ENCODE measurements at regions not wholly inside any gene's neighbourhood (a gene's known extent, or its start where the extent isn't known, plus 50 kb on each side); places are given as distances from the start of the nearest gene placed in this dataset.

GRCh38 chr6:153790876-153791473 is 248.1 kb upstream of the OPRM1 start:
- intact Hi-C loops (cut with micrococcal nuclease): loop anchor here (10.0 kb wide), 1 partner anchor 556 kb away; no protein-coding TSS in a partner anchor

DNA sequence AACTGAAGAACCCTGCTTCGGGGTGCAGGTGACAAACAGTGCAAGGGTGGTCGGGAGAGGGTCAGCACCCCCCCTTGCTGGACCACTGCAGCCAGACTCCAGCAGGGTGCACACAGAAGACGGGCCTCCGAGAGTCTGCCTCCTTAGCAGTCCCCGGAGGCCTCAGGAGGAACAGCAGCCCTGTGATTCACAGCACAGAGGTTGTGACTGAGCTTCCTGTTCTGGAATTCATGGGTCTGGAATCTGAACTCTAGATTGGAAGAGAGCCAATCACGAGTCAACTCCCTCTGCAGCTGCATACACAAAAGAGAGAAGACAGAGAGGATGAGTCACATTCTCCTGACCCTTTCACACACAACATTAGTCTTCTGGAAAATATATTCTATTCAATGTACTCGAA is 249.0 kb upstream of the OPRM1 start:
- intact Hi-C loops (cut with micrococcal nuclease): loop anchor here (10.0 kb wide), 1 partner anchor 555 kb away; no protein-coding TSS in a partner anchor

DNA sequence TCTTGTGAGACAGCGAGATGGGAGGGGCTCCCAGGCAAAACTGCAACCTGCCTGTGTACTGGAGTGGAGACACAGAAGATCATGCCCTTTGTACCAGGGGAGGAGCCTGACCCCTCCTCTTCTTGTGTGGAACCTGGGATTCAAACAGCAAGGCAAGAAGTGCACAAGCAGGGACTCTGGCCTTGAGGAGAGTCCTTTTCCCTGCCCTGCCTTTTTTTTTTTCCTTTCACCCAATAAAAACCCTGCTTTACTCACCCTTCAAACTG is 251.8 kb upstream of the OPRM1 start:
- intact Hi-C loops (cut with micrococcal nuclease): no loop called here

- intact Hi-C loops (cut with micrococcal nuclease): no loop called here
Observed at GRCh38 chr6:153781306-153781705, 257.7 kb upstream of the OPRM1 start.

- intact Hi-C loops (cut with micrococcal nuclease): no loop called here
Observed at GRCh38 chr6:153780011-153780410, 259.0 kb upstream of the OPRM1 start.

DNA sequence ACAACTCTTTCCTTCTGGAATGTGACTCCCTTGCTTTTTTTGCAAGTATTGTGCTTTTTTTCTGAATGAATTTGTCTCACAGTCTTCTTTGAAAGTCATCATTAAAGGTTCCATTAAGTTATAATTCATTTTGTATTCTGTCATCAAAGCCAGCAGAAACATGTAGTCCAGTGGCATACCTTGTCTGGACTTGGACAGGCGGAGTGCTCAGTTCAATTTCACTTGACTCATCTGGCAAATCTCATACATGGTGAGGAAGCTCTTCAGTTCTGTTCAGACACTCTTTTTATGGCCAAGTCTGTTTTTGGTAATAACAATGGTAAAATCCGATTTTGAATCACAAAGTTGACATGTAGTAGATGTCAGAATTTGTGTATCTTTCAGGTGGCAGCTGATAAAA is 260.8 kb upstream of the OPRM1 start:
- intact Hi-C loops (cut with micrococcal nuclease): no loop called here

DNA sequence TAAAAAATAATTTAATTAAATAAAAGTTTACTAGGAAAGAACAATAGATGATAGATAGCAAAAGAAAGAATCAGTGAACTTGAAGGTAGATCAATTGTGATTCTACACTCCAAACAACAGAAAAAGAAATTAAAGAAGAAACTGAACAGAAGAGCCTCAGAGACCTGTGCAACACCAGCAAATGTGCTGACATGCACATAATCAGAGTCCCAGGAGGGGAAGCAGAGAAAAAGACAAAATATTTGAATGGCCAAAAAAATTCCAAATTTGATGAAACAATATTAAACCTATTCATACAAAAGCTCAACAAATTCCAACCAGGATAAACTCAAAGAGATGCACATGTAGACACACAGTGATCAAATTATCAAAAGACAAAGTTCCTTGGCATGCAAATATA is 267.5 kb upstream of the OPRM1 start:
- intact Hi-C loops (cut with micrococcal nuclease): no loop called here

- intact Hi-C loops (cut with micrococcal nuclease): no loop called here
Observed at GRCh38 chr6:153767127-153767526, 271.9 kb upstream of the OPRM1 start.

GRCh38 chr6:153758516-153758915 is 280.5 kb upstream of the OPRM1 start:
- intact Hi-C loops (cut with micrococcal nuclease): no loop called here

DNA sequence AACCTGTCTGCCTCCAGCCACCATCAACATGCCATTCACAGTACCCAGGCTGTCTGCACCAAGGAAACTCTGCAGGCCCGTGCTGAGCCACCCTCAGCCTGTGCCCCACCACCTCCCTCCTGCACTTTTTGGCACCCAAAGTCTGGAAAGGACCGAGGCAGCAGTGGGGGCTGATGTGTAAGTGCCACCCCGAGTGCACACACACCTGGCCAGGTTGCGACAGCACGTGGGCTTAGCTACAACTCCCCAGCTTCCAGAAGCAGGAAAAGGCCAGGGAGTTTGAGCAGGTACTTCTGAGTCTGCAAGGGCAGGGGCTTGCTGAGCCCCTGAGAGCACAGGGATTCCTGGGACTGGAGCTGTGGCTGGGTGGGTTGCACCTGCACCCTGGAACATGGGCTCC is 303.3 kb upstream of the OPRM1 start:
- intact Hi-C loops (cut with micrococcal nuclease): no loop called here

DNA sequence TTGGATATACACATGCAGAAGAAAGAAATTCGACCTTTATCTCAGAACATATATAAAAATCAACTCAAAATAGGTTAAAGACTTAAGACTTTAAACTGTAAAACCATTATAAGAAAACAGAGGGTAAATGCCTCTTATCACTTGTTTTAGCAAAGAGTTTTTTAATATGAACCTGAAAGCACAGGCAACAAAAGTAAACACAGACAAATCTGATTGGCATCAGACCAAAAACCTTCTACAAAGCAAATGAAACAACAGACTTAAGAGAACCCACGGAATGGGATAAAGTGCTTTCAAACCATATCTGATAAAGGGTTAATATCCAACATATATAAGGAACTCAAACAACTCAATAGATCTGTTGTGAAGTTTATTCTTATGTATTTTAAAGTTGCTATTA is 309.9 kb upstream of the OPRM1 start:
- intact Hi-C loops (cut with micrococcal nuclease): no loop called here

- intact Hi-C loops (cut with micrococcal nuclease): no loop called here
Observed at GRCh38 chr6:153727885-153728284, 311.2 kb upstream of the OPRM1 start.

GRCh38 chr6:153725456-153725855 is 313.6 kb upstream of the OPRM1 start:
- intact Hi-C loops (cut with micrococcal nuclease): no loop called here

DNA sequence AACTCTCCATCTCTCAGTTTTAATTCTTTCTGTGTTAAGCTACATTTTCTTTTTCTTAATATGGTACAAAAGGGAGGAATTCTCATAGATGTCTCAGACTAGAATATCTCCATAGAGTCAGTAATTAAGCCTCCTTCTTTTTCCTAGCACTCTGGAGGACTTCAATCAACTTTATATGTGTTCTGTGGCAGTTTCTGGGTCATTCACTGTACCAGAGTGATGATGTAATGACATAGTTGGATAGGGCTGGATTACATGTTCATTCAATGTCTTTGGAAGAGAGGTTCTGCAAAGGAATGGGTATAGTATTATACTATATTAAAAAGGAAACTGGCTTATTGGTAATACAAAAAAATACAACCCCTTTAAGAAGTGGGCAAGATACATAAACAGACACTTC is 318.3 kb upstream of the OPRM1 start:
- intact Hi-C loops (cut with micrococcal nuclease): no loop called here

GRCh38 chr6:153705429-153705828 is 333.6 kb upstream of the OPRM1 start:
- intact Hi-C loops (cut with micrococcal nuclease): no loop called here

GRCh38 chr6:153702671-153703070 is 336.4 kb upstream of the OPRM1 start:
- intact Hi-C loops (cut with micrococcal nuclease): no loop called here

DNA sequence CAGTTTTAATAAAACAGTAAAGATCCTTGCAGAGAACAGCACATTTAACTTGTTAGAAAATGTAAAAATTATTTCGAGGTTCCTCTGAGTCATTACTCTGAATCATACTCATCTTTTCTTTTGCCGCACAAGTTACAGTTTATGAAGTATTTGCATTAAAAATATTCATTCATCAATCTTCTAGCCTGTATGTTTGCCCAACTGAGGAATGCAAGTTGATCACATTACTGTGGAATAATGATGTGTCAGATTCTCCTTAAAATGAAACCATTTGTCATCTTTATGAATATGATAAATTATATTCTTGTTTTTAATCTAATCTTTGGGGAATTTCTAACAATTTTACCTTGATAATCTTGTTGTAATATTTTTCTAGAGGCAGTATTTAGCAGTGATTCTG is 340.4 kb upstream of the OPRM1 start:
- intact Hi-C loops (cut with micrococcal nuclease): no loop called here

DNA sequence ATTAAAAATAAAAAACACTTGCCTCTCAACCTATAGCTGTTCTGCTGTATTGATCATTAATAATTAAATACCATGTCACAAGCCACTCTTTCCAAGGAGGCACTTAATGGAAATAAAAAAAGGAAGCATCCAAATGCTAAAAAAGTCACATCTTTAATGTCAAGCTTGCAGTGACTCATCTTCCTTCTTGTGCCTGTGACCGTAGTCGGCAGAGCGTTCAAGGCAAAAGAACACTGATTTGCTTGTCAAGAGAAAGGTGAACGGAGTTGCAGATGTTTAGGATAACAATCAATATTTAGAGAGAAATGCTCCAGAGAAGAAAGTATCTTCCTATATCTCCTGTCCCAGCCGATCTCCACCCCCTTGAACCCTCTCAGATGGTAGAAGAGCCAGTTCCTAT is 341.0 kb upstream of the OPRM1 start:
- intact Hi-C loops (cut with micrococcal nuclease): no loop called here

DNA sequence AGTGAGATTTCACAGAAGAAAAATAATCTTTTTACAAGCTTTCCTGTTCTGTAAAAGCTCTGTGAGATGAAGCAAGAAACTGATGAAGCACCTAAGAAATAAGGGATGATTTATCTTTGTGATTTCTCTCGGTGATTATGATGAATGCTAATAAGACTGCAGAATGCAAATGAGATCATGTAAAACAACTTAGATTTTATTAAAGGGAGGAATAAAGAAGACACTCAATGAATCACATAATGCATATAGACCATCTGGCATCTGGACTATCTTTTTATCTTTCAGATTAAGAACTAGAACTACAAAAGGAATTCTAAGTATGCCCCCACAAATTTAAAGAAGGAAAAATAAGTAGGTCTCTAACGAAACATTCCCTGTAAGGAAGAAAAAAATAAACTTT is 361.5 kb upstream of the OPRM1 start:
- intact Hi-C loops (cut with micrococcal nuclease): no loop called here

DNA sequence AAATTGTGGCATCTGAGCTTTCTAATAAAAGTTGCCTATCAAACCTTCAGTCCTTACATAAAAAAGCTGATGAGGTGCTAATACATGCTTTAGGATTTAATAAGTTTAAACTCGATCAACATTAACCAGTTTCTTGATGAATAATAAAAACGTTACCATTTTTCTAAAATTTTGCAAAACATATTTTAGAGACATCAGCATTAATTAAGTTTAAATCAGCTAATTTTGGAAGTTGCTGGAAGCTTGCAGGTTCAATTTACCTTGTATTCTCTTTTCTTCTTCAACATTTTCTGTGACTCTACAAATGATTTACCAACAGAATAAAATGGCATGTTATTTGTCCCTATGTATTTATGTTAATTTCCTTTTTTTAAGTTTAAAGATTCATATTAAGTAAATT is 365.3 kb upstream of the OPRM1 start:
- intact Hi-C loops (cut with micrococcal nuclease): no loop called here

GRCh38 chr6:153673225-153673624 is 365.8 kb upstream of the OPRM1 start:
- intact Hi-C loops (cut with micrococcal nuclease): no loop called here

- intact Hi-C loops (cut with micrococcal nuclease): no loop called here
Observed at GRCh38 chr6:153670403-153671026, 368.5 kb upstream of the OPRM1 start.

GRCh38 chr6:153668758-153669157 is 370.3 kb upstream of the OPRM1 start:
- intact Hi-C loops (cut with micrococcal nuclease): no loop called here

DNA sequence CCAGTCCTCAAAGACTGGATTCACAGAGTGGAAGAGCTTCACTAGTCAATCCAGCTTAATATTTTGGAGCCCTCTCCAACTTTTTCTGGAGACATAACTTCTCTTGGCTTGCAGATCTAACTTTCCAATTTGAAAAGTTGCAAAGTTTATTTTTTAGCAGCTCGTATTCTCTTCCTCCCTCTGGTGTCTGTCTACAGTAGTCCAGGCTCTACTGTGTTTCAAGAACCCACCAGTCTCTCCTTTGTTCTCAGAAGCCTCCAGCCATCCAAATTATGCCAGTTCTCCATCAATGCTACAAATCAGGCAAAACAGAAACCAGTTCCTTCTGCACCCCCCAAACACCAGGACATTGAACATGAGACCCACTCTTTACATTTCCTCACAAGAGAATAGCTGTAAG is 376.1 kb upstream of the OPRM1 start:
- intact Hi-C loops (cut with micrococcal nuclease): no loop called here

Measured in T-helper 2 cell treated with Interferon-gamma antibody and Interleukin-4, amounts not matched to agents 100 ng/mL and 5 ng/mL, for 36 hours (primary cell).